Stimulated activated CD4-positive, alpha-beta T cell treated with anti-CD3 and anti-CD28 coated beads, Interleukin-12 subunit alpha, Interleukin-12 subunit beta, amount 100 ng/mL, for 4 hours (primary cell): ENCODE measurements at regions not wholly inside any gene's neighbourhood (a gene's known extent, or its start where the extent isn't known, plus 50 kb on each side); places are given as distances from the start of the nearest gene placed in this dataset.
"Not testable (repeated sequence)": the region's sequence is repeated elsewhere in the genome, so short reads cannot be mapped to it uniquely, and the experiment has no call there.

ENCODE experiments used
- DNase-seq: peaks from one replicate; pipeline ENCODE4 v3.0.0-alpha.2; 2020

GRCh38 chr1:184184614-184185013 is 133.1 kb downstream of the TSEN15 start:
- not testable (repeated sequence) for DNase-seq

GRCh38 chr1:184185347-184185746 is 133.8 kb downstream of the TSEN15 start:
- no peak for DNase-seq

GRCh38 chr1:184186167-184186566 is 134.6 kb downstream of the TSEN15 start:
- DNase-seq, result no peak

DNA sequence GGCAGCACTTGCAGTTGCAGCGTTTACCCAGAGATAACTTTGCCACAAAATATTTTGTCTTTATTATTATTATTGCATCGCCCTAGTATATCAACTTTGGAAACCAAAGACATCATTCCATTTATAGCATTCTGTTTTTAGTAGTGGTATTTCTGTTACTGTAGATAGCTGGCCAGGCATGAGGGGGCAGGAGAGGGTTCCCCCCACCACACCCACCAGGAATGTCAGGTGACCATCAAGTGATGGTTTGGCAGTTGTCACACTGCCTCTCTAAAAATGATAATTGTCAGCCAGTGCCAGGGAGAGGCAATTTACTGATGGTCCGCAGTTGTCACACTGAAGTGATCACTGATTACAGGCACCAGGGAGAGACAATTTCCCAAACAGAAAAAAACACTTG is 135.6 kb downstream of the TSEN15 start:
- no peak for DNase-seq

GRCh38 chr1:184188037-184188436 is 136.5 kb downstream of the TSEN15 start:
- DNase-seq, result no peak

- no peak for DNase-seq
These were observed 137.8 kb downstream of the TSEN15 start for GRCh38 chr1:184189361-184189760.

GRCh38 chr1:184190616-184191015 is 139.1 kb downstream of the TSEN15 start:
- no peak for DNase-seq

- DNase-seq, result no peak
These were observed 139.7 kb downstream of the TSEN15 start for GRCh38 chr1:184191181-184191621.

GRCh38 chr1:184192796-184193195 is 141.3 kb downstream of the TSEN15 start:
- DNase-seq, result no peak

DNA sequence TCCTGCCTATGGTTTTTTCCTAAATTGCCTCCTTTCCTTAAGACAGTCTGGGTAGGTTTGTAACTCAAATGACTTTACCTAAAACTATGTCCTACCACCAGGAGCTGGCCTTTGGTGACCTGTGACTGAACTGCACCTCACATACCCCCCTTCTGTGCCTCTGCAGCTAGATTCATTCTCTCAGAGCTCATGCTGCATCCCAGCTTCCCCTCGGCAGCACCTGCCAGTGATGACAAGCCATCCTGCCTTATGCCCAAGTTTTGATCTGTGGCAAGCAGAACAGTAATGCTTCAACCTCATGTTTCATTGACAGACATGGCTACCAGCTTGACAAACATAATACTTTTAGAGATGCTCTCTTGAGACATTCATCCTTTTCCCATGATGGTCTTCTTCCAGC is 141.9 kb downstream of the TSEN15 start:
- no peak for DNase-seq

GRCh38 chr1:184194236-184194635 is 142.7 kb downstream of the TSEN15 start:
- no peak for DNase-seq

DNA sequence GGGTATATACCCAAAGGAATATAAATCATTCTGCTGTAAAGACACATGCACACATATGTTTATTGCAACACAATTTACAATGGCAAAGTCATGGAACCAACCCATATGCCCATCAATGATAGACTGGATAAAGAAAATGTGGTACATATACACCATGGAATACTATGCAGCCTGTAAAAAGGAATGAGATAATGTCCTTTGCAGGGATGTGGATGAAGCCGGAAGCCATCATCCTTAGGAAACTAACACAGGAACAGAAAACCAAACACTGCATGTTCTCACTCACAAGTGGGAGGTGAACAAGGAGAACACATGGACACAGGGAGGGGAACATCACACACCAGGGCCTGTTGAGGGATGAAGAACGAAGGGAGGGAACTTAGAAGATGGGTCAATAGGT is 144.2 kb downstream of the TSEN15 start:
- not testable (repeated sequence) for DNase-seq

DNA sequence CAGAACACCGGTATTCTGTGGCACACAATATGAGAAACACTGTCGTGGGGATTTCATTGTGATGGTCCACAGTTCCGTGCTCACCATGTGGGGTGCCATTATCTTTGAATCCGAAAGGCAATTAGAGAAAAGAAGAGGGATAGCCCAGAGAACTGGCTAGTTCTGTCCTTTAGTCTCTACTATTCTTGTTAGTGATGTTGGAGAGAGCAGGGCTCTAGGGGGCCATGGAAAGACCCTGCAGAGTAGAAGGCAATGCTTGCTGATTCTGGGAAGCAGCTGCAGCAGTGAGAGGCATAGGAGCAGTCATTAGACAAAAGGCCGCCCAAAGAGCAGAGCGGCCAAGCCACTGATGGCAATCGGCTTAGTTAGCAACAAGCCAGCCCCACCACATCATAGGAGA is 146.3 kb downstream of the TSEN15 start:
- DNase-seq, result no peak

DNA sequence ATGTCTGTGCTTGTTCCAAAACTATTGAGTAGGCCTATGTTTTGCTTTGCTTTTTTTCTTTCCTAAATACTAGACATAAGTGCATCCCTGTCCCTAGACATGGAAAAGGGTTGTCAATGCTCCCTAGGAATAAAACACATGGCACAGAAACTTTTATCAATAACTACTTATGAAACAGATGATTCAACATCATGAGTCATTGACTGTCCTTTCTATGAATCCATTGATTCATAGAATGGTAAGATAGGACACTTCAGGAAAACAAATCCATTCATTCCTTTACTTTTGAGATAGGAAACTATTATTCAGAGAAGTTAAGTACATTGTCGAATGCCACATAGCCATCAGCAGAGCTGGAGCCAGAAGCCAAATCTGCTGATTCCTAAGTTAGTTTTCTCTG is 147.5 kb downstream of the TSEN15 start:
- DNase-seq, result no peak

DNA sequence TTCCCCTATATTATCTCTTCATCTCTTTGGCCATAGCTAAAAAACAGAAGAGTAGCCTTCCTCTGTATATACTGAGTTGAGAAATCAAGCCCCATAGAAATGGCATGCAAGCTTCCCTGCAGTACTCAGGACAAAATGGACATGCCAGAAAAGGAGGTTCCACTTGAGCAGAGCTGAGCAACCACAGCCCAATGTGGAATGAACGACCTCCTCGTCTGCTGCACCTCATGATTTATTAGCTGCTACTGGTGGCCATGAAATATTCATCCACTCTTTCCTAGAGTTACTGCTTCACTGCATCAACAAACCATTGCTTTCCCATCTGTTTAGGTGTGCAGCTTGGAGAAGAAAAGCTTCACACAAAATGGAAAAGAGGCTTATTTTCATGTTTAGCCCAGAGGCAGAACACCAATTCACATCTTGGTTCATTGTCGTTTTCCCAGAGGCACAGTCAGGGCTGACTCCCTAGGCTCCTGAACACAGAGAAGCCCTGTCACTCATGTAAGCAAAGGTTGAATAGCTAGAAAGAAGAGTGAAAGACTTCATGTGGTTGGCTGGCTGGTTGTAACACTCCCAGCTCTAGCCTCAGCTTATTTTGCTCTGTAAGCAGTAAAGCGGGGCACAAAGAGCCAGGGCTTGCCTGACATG is 148.0 kb downstream of the TSEN15 start:
- DNase-seq, result no peak

DNA sequence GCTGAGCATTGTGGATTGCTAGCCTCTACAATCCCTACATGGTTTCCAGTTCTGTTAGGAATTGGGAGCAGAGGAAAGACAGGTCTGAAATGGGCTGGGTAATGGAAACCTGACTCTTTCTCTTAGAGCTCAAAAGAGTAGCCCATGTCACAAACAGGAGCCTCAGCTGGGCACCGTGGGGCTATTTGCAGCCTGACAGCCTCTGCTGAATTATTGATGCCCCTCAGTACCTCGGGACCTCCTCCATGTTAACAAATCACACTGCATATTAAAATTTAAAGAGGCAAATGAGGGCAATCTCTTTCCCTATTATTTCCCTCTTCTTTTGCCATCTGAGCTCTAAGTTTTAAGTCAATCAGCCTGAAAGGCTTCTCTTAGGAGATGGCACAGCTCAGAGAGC is 157.1 kb downstream of the TSEN15 start:
- DNase-seq, result no peak

- DNase-seq, result no peak
These were observed 158.5 kb downstream of the TSEN15 start for GRCh38 chr1:184210031-184210430.

GRCh38 chr1:184210862-184211261 is 159.3 kb downstream of the TSEN15 start:
- DNase-seq, result no peak

GRCh38 chr1:184212649-184213314 is 161.3 kb downstream of the TSEN15 start:
- no peak for DNase-seq

DNA sequence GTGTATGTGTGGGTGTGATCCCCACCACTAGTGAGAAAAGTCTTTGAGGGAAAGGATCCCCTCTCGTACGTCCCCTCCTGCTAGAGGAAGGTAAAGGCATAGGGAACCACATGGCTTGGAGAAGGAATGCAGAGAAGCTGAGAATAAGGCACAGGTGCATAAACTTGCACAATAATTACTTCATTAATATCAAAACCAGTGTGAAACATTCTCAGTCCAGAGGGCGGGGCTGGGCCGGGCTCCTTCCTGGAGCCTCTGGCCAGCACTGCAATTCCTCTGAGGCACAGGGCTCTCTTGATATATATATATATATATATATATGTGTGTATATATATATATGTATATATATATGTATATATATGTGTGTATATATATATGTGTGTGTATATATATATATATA is 162.6 kb downstream of the TSEN15 start:
- DNase-seq, result no peak

GRCh38 chr1:184215274-184215925 is 163.9 kb downstream of the TSEN15 start:
- DNase-seq, result no peak

DNA sequence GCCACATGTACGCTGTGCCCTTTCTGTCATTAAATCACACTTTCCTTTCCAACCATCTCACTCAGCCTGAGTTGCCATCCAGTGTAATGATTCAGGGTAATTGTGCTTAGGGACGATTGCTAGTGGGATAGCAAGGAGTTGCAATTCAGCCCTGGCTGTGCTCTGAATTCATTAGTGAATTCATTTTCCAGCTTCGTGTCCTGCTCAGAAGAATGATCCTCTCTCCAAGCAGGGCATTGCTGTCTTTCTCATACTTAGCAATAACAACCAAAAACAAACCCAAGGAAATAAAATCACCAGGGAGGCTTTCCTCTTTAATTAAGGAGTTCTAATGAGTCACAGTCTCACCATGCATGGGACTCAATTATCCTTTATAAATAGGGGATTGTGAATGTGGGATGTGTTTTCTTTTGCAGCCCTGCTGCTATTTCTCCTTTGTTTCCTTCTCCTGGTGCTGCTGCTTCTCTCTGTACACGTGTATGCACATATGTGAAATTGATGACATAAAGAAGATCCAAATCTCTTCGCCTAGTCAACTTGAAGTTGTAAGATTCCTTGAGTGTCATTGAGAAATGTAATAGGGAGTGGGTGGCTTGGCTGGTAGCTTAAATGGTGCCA is 167.0 kb downstream of the TSEN15 start:
- no peak for DNase-seq

- DNase-seq, result no peak
These were observed 167.4 kb upstream of the C1orf21 start for GRCh38 chr1:184219414-184219813.

DNA sequence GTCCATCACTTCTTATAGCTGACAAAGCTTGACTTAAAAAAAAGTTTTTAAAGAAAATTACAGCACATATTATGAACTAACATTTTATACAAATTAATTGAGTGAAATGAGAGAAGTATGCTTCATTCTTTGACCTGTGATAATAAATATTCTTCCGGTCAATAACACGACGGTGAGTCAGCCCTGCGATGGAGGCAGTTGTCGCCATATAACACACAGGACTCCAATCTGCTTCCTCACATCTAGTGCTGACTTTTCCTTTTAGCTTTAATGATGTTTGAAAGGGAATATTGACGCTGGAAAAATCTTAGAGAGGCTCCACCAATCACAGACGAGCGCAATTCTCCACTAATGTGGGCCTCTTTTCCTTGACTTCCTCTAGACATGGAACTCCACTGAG is 166.9 kb upstream of the C1orf21 start:
- DNase-seq, result no peak
